GM12872 (cell line): ENCODE measurements at regions not wholly inside any gene's neighbourhood (a gene's known extent, or its start where the extent isn't known, plus 50 kb on each side); places are given as distances from the start of the nearest gene placed in this dataset.

Source experiments
- CTCF ChIP-seq: IDR thresholded peaks from 3 replicates; pipeline ENCODE4 v1.5.1; 2011; ENCODE audit warnings: low read depth, mild to moderate bottlenecking, low read length, moderate library complexity; ENCODE audit not compliant: insufficient read depth

- TF ChIP-seq CTCF: no peak
These were observed 338.1 kb downstream of the BCOR start for GRCh38 chrX:39759526-39760224.

GRCh38 chrX:39760930-39761329, 336.8 kb downstream of the BCOR start:
- TF ChIP-seq CTCF: no peak

GRCh38 chrX:39762266-39762841, 335.4 kb downstream of the BCOR start:
- TF ChIP-seq CTCF: no peak

- no peak for TF ChIP-seq CTCF
These were observed 333.3 kb downstream of the BCOR start for GRCh38 chrX:39764441-39764914.

- TF ChIP-seq CTCF: no peak
These were observed 332.4 kb downstream of the BCOR start for GRCh38 chrX:39765327-39765726.

GRCh38 chrX:39766085-39766726, 331.6 kb downstream of the BCOR start:
- no peak for TF ChIP-seq CTCF

- no peak for TF ChIP-seq CTCF
These were observed 330.9 kb downstream of the BCOR start for GRCh38 chrX:39766855-39767254.
